ENCODE measurements at regions not wholly inside any gene's neighbourhood (a gene's known extent, or its start where the extent isn't known, plus 50 kb on each side); places are given as distances from the start of the nearest gene placed in this dataset.

GRCh38 chr2:126372406-126372805 lies 283.6 kb upstream of the GYPC start:
- Histone ChIP-seq H3K27me3 (ENCODE audit: low read depth) (no peaks in the 10 kb centered on the region), H3K27ac (no peak overlapping the region), H3K4me3 (no peak overlapping the region), H3K36me3 (no peaks in the 10 kb centered on the region), H3K4me1 (no peaks in the 10 kb centered on the region), H3K9me3 (no peaks in the 10 kb centered on the region)
- TF ChIP-seq CTCF (IDR thresholded peaks at IDR 0.05) = no peak
- intact Hi-C loops (cut with DNase I) = no loop called here
- no peak for ATAC-seq
- no peak for DNase-seq

GRCh38 chr2:126378176-126378575 lies 277.8 kb upstream of the GYPC start:
- Histone ChIP-seq H3K4me1 (no peaks in the 10 kb centered on the region), H3K27me3 (ENCODE audit: low read depth) (no peaks in the 10 kb centered on the region), H3K4me3 (no peak overlapping the region), H3K27ac (no peak overlapping the region), H3K9me3 (no peaks in the 10 kb centered on the region), H3K36me3 (no peaks in the 10 kb centered on the region)
- no peak for ATAC-seq
- DNase-seq = no peak
- intact Hi-C loops (cut with DNase I) = no loop called here
- no peak for TF ChIP-seq CTCF (IDR thresholded peaks at IDR 0.05)

GRCh38 chr2:126381091-126381490 lies 274.9 kb upstream of the GYPC start:
- H3K9me3 ChIP-seq = no peaks in the 10 kb centered on the region
- no peak overlapping the region for H3K4me3 ChIP-seq
- ATAC-seq (no peak), DNase-seq (no peak)
- no peaks in the 10 kb centered on the region for H3K4me1 ChIP-seq
- TF ChIP-seq CTCF (IDR thresholded peaks at IDR 0.05) = no peak
- H3K27me3 ChIP-seq (ENCODE audit: low read depth) = no peaks in the 10 kb centered on the region
- intact Hi-C loops (cut with DNase I) = no loop called here
- H3K36me3 ChIP-seq = no peaks in the 10 kb centered on the region
- no peak overlapping the region for H3K27ac ChIP-seq

- Histone ChIP-seq H3K27me3 (ENCODE audit: low read depth) (no peaks in the 10 kb centered on the region), H3K36me3 (no peaks in the 10 kb centered on the region), H3K4me1 (no peaks in the 10 kb centered on the region), H3K9me3 (no peaks in the 10 kb centered on the region), H3K4me3 (no peak overlapping the region), H3K27ac (no peak overlapping the region)
- intact Hi-C loops (cut with DNase I) = no loop called here
- DNase-seq (no peak), ATAC-seq (no peak)
- no peak for TF ChIP-seq CTCF (IDR thresholded peaks at IDR 0.05)
These were observed 273.0 kb upstream of the GYPC start for GRCh38 chr2:126382998-126383397.

- no peak for ATAC-seq
- TF ChIP-seq CTCF (IDR thresholded peaks at IDR 0.05) = no peak
These were observed 272.2 kb upstream of the GYPC start for GRCh38 chr2:126383800-126384199.

GRCh38 chr2:126385441-126385840 lies 270.5 kb upstream of the GYPC start:
- Histone ChIP-seq H3K27ac (no peak overlapping the region), H3K4me1 (no peaks in the 10 kb centered on the region), H3K4me3 (no peak overlapping the region), H3K27me3 (ENCODE audit: low read depth) (no peaks in the 10 kb centered on the region), H3K9me3 (no peaks in the 10 kb centered on the region), H3K36me3 (no peaks in the 10 kb centered on the region)
- intact Hi-C loops (cut with DNase I) = no loop called here
- DNase-seq = no peak
- ATAC-seq = no peak
- TF ChIP-seq CTCF (IDR thresholded peaks at IDR 0.05) = no peak

More at GRCh38 chr2:126383800-126384199, 272.2 kb upstream of the GYPC start:
- no peaks in the 10 kb centered on the region for H3K9me3 ChIP-seq
- H3K27ac ChIP-seq = no peak overlapping the region
- no peak overlapping the region for H3K4me3 ChIP-seq
- DNase-seq = no peak
- no peaks in the 10 kb centered on the region for H3K4me1 ChIP-seq
- intact Hi-C loops (cut with DNase I) = no loop called here
- no peaks in the 10 kb centered on the region for H3K36me3 ChIP-seq
- no peaks in the 10 kb centered on the region for H3K27me3 ChIP-seq (ENCODE audit: low read depth)
